AG10803 (cell line): ENCODE measurements at regions not wholly inside any gene's neighbourhood (a gene's known extent, or its start where the extent isn't known, plus 50 kb on each side); places are given as distances from the start of the nearest gene placed in this dataset.
"Not testable (repeated sequence)": the region's sequence is repeated elsewhere in the genome, so short reads cannot be mapped to it uniquely, and the experiment has no call there.

Experiments used
- DNase-seq: peaks from one replicate; pipeline ENCODE4 v3.0.0; 2010; ENCODE audit warnings: low read depth
- H3K4me3 ChIP-seq: 2 replicates; pipeline ENCODE4 v1.5.1; 2011; ENCODE audit warnings: mild to moderate bottlenecking, low read length, control low read depth
- CTCF ChIP-seq: conservative IDR thresholded peaks from 2 replicates; pipeline ENCODE4 v1.5.1; 2011; ENCODE audit warnings: mild to moderate bottlenecking, low read length, control low read depth, inconsistent platforms

- DNase-seq = peak; percentile 23
- TF ChIP-seq CTCF = no peak
- no peak overlapping the region for H3K4me3 ChIP-seq
These were observed 132.9 kb upstream of the FAM3C start for GRCh38 chr7:121529003-121529402.

GRCh38 chr7:121526210-121526609 lies 130.1 kb upstream of the FAM3C start:
- not testable (repeated sequence) for DNase-seq, H3K4me3 ChIP-seq

- no peak for TF ChIP-seq CTCF
- no peak overlapping the region for H3K4me3 ChIP-seq
- DNase-seq = peak; percentile 64
These were observed 129.2 kb upstream of the FAM3C start for GRCh38 chr7:121525155-121525819.

- no peak overlapping the region for H3K4me3 ChIP-seq
These were observed 125.7 kb upstream of the FAM3C start for GRCh38 chr7:121521711-121522400.

GRCh38 chr7:121520911-121521310 lies 124.8 kb upstream of the FAM3C start:
- DNase-seq = no peak
- TF ChIP-seq CTCF = no peak
- H3K4me3 ChIP-seq = no peak overlapping the region

More at GRCh38 chr7:121521711-121522400, 125.7 kb upstream of the FAM3C start:
- DNase-seq = no peak
- TF ChIP-seq CTCF = no peak

- H3K4me3 ChIP-seq = no peak overlapping the region
- no peak for DNase-seq
- no peak for TF ChIP-seq CTCF
These were observed 123.7 kb upstream of the FAM3C start for GRCh38 chr7:121519548-121520521.

- no peak overlapping the region for H3K4me3 ChIP-seq
- no peak for DNase-seq
- TF ChIP-seq CTCF = no peak
These were observed 121.5 kb upstream of the FAM3C start for GRCh38 chr7:121517591-121517990.
